Panc1 (cell line): ENCODE measurements at regions not wholly inside any gene's neighbourhood (a gene's known extent, or its start where the extent isn't known, plus 50 kb on each side); places are given as distances from the start of the nearest gene placed in this dataset.

Experiments
- ATAC-seq: fragments of 200-7000 bp; cut with Tn5 transposase; 2 replicates; pipeline ENCODE4 v1.9.1; 2020; ENCODE audit warnings: mild to moderate bottlenecking, moderate library complexity
- BruUV-seq: library from RNA; stranded (reverse); fragments of 400-500 nt; replicated peaks from 2 replicates; lab custom pipeline; 2021; lab: Mats Ljungman, UMichigan
- CTCF ChIA-PET: fragments of 300-600 bp; sonication (Branson Sonifier 250); formaldehyde crosslinking; loops from one replicate; lab custom pipeline; 2022; ENCODE audit warnings: antibody characterized with exemption; lab: Charles Lee
- POLR2A ChIA-PET: fragments of 300-600 bp; sonication (Branson Sonifier 250); formaldehyde crosslinking; loops from one replicate; lab custom pipeline; 2022; ENCODE audit warnings: antibody characterized with exemption; lab: Charles Lee
- DNase-seq: peaks from one replicate; pipeline ENCODE4 v3.0.0-alpha.2; 2010; ENCODE audit warnings: low read depth, low spot score
- H3K27ac ChIP-seq: 2 replicates; pipeline ENCODE4 v1.5.1; 2011; ENCODE audit warnings: mild to moderate bottlenecking, low read length, inconsistent platforms
- H3K27me3 ChIP-seq: fragments of 200-500 bp; sonication (Bioruptor generic); 2 replicates; pipeline ENCODE4 v1.6.0; 2014; ENCODE audit warnings: low read length, inconsistent platforms; ENCODE audit not compliant: control insufficient read depth, insufficient read depth
- H3K36me3 ChIP-seq: fragments of 200-500 bp; sonication (Bioruptor generic); 2 replicates; pipeline ENCODE4 v1.5.1; 2014; ENCODE audit warnings: inconsistent platforms, mild to moderate bottlenecking, low read length, moderate library complexity; ENCODE audit not compliant: control insufficient read depth, insufficient read depth
- H3K4me1 ChIP-seq: 2 replicates; pipeline ENCODE4 v1.5.1; 2011; ENCODE audit warnings: inconsistent platforms, mild to moderate bottlenecking, low read length, moderate library complexity; ENCODE audit not compliant: control insufficient read depth, insufficient read depth
- H3K4me3 ChIP-seq, 2 experiments: 2 replicates each; pipeline ENCODE4 v1.5.1; 2011 to 2012; ENCODE audit warnings: low read depth in 2 of 2, low read length in 2 of 2, mild to moderate bottlenecking in 2 of 2, inconsistent platforms in 1 of 2, moderate library complexity in 1 of 2
- H3K9me3 ChIP-seq: fragments of 200-500 bp; sonication (Bioruptor generic); 2 replicates; pipeline ENCODE4 v1.5.1; 2014; ENCODE audit warnings: low read depth, mild to moderate bottlenecking, inconsistent platforms, low read length, moderate library complexity; ENCODE audit not compliant: control insufficient read depth, insufficient read depth
- POLR2AphosphoS5 ChIP-seq: IDR thresholded peaks from 2 replicates; pipeline ENCODE4 v1.6.1; 2012; ENCODE audit warnings: mild to moderate bottlenecking, low read depth, low read length, moderate library complexity
- REST ChIP-seq, 2 experiments: IDR thresholded peaks; 2 replicates each; pipeline ENCODE4 v1.6.1; 2011 to 2012; ENCODE audit warnings: low read depth in 2 of 2, control low read depth in 1 of 2, low read length in 1 of 2, mild to moderate bottlenecking in 1 of 2, moderate library complexity in 1 of 2; ENCODE audit not compliant: insufficient read depth in 1 of 2
- SIN3A ChIP-seq: IDR thresholded peaks from 2 replicates; pipeline ENCODE4 v1.6.1; 2012; ENCODE audit warnings: low read depth, mild to moderate bottlenecking, low read length, moderate library complexity, borderline replicate concordance; ENCODE audit not compliant: insufficient read depth
- TCF7L2 ChIP-seq: IDR thresholded peaks from 2 replicates; pipeline ENCODE4 v1.6.1; 2011; ENCODE audit warnings: mild to moderate bottlenecking, low read depth, low read length, inconsistent platforms
- in situ Hi-C: cut with HindIII; loops from 2 replicates; pipeline ENCODE4 v1.10.0; 2016; ENCODE audit warnings: low sequenced_read_pairs, low pct_unique_long_range_greater_than_20kb
- intact Hi-C: fragments of 100-400 bp; cut with micrococcal nuclease; formaldehyde crosslinking; loops from one replicate; pipeline ENCODE4 v1.10.0; 2022; ENCODE audit not compliant: unreplicated experiment
- TF ChIP-seq, protein P1 (sequence below): fragments of 450-650 bp; IDR thresholded peaks from 2 replicates; pipeline ENCODE4 v1.5.1; 2017; ENCODE audit warnings: mild to moderate bottlenecking

GRCh38 chrX:15160558-15161095 lies 109.3 kb downstream of the ASB9 start:
- no peak overlapping the region for H3K4me3 ChIP-seq
- TF ChIP-seq TCF7L2 (no peak), REST (IDR thresholded peaks at IDR 0.05; ENCODE audit: insufficient read depth in 1 of 2, low read depth in 2 of 2, low read length in 1 of 2) (no peak)
- TF ChIP-seq, protein P1, sequence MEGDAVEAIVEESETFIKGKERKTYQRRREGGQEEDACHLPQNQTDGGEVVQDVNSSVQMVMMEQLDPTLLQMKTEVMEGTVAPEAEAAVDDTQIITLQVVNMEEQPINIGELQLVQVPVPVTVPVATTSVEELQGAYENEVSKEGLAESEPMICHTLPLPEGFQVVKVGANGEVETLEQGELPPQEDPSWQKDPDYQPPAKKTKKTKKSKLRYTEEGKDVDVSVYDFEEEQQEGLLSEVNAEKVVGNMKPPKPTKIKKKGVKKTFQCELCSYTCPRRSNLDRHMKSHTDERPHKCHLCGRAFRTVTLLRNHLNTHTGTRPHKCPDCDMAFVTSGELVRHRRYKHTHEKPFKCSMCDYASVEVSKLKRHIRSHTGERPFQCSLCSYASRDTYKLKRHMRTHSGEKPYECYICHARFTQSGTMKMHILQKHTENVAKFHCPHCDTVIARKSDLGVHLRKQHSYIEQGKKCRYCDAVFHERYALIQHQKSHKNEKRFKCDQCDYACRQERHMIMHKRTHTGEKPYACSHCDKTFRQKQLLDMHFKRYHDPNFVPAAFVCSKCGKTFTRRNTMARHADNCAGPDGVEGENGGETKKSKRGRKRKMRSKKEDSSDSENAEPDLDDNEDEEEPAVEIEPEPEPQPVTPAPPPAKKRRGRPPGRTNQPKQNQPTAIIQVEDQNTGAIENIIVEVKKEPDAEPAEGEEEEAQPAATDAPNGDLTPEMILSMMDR = no peak
- no peak overlapping the region for H3K27ac ChIP-seq
- DNase-seq (no peak), ATAC-seq (no peak)
- ChIA-PET CTCF (no interaction called here), POLR2A (no interaction called here)
- in situ Hi-C loops (no loop called here), intact Hi-C loops (no loop called here)
- no peaks in the 10 kb centered on the region for H3K27me3 ChIP-seq
- H3K9me3 ChIP-seq = no peaks in the 10 kb centered on the region
- no peaks in the 10 kb centered on the region for H3K36me3 ChIP-seq
- H3K4me1 ChIP-seq = no peaks in the 10 kb centered on the region
- BruUV-seq = no TSS peak

DNA sequence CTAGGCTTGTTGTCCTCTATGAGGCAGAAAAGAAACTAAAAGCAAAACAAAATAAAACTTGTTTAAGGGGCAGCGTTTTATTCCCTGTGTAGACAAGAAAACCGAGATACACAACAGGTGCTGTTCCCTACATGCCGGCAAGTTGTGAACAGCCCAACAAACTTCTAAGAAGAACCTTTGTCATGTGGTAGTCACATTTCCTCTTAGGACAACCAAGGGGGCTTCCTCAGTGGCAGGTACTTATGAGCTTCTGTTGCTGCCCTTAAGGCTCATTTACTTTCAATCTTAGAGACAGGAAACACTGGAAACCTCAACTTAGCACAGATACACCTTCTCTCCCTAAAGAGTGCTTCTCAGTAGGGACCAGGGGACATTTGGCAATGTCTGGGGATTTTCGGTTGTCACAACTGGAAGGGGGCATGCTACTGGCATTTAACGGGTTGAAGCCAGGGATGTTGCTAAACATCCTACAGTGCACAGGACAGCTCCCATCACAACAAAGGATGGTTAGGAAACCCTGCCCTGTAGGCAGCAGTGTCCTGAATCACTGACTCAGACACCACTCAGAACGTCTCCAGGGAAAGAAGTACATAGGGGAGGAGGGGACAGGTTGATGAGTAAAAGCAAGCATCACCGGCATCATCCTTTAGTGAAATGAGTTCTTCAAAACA lies 111.0 kb downstream of the ASB9 start:
- no TSS peak for BruUV-seq

More for the DNA sequence above, 111.0 kb downstream of the ASB9 start:
- no peak for DNase-seq
- no peak overlapping the region for H3K4me3 ChIP-seq
- intact Hi-C loops (no loop called here), in situ Hi-C loops (no loop called here)
- no peaks in the 10 kb centered on the region for H3K27me3 ChIP-seq
- TF ChIP-seq, protein P1 = no peak
- TF ChIP-seq POLR2AphosphoS5 (no peak), REST (IDR thresholded peaks at IDR 0.05; ENCODE audit: insufficient read depth in 1 of 2, low read depth in 2 of 2, low read length in 1 of 2) (no peak), SIN3A (no peak), TCF7L2 (no peak)
- no peaks in the 10 kb centered on the region for H3K36me3 ChIP-seq
- H3K27ac ChIP-seq = no peak overlapping the region
- ChIA-PET CTCF (no interaction called here), POLR2A (no interaction called here)
- no peaks in the 10 kb centered on the region for H3K9me3 ChIP-seq
- H3K4me1 ChIP-seq = no peaks in the 10 kb centered on the region
- no peak for ATAC-seq
